ENCODE measurements at regions not wholly inside any gene's neighbourhood (a gene's known extent, or its start where the extent isn't known, plus 50 kb on each side); places are given as distances from the start of the nearest gene placed in this dataset.
"Not testable (repeated sequence)": the region's sequence is repeated elsewhere in the genome, so short reads cannot be mapped to it uniquely, and the experiment has no call there.

- Histone ChIP-seq H3K14ac (ENCODE audit: low read length in 2 of 2) (no peak overlapping the region), H3K23ac (ENCODE audit: low read length in 2 of 2) (no peak overlapping the region), H3K9me3 (ENCODE audit: control insufficient read depth, low read length) (no peaks in the 10 kb centered on the region), H3K4me2 (ENCODE audit: low read length, poor library complexity, severe bottlenecking) (no peak overlapping the region), H3K27me3 (ENCODE audit: control insufficient read depth in 1 of 2, insufficient read depth in 1 of 2, low read length in 2 of 2) (no peaks in the 10 kb centered on the region), H3K27ac (ENCODE audit: low read length, poor library complexity, severe bottlenecking) (no peak overlapping the region), H3K36me3 (ENCODE audit: control insufficient read depth in 1 of 2, insufficient read depth in 2 of 2, low read depth in 1 of 2, low read length in 2 of 2) (no peaks in the 10 kb centered on the region), H4K8ac (ENCODE audit: low read length) (no peak overlapping the region), H3K18ac (ENCODE audit: low read depth in 1 of 2, low read length in 2 of 2) (no peak overlapping the region), H2AFZ (ENCODE audit: low read depth, low read length) (no peak overlapping the region), H3K9ac (ENCODE audit: low read length) (no peak overlapping the region), H2BK5ac (ENCODE audit: low read depth, low read length, poor library complexity, severe bottlenecking) (no peak overlapping the region), H3K79me1 (replicated peaks; ENCODE audit: low read length, poor library complexity, severe bottlenecking) (no peaks in the 10 kb centered on the region), H2BK15ac (ENCODE audit: low read depth, poor library complexity, severe bottlenecking) (no peak overlapping the region), H2BK120ac (ENCODE audit: low read depth, low read length) (no peak overlapping the region), H3K4me1 (ENCODE audit: control insufficient read depth, insufficient read depth, low read depth, low read length) (no peaks in the 10 kb centered on the region), H3K4me3 (ENCODE audit: insufficient read depth in 1 of 2, low read depth in 1 of 2, low read length in 2 of 2) (no peak overlapping the region), H2BK12ac (ENCODE audit: low read length in 2 of 2) (no peak overlapping the region), H4K91ac (ENCODE audit: low read length) (no peak overlapping the region), H3K4ac (ENCODE audit: low read depth in 1 of 2, low read length in 2 of 2) (no peak overlapping the region), H2AK5ac (ENCODE audit: low read length, severe bottlenecking) (no peak overlapping the region)
- DNase-seq: no peak
- WGBS: 62% methylated on average over 1 of the region's 1 CpG
These were observed 1529.8 kb downstream of the RPIA start for GRCh38 chr2:90221300-90221651.

DNA sequence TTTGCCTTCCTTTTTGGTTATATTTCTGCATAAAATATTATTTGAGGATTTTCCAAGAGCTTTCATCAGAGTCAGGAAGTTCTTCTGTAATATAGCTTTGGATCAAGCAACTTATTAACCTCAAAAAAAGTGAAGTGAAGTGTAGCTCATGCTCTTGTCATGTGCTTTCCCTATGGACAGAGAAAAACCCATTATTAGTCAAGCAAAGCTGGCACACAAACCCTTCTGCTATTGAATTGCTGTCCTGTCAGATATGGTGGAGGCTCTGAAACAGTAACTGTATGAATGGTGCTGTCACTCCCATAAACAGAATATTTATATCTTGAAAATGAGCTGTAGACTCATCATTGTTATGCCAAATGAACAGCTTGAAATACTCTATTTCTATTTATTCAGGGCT is 1533.3 kb downstream of the RPIA start:
- H3K4me1 ChIP-seq (ENCODE audit: control insufficient read depth, insufficient read depth, low read depth, low read length); H2BK5ac ChIP-seq (ENCODE audit: low read depth, low read length, poor library complexity, severe bottlenecking); H3K23ac ChIP-seq (ENCODE audit: low read length in 2 of 2); H2BK120ac ChIP-seq (ENCODE audit: low read depth, low read length); H3K27ac ChIP-seq (ENCODE audit: low read length, poor library complexity, severe bottlenecking); H3K36me3 ChIP-seq (ENCODE audit: control insufficient read depth in 1 of 2, insufficient read depth in 2 of 2, low read depth in 1 of 2, low read length in 2 of 2); H4K91ac ChIP-seq (ENCODE audit: low read length); DNase-seq; H3K4me2 ChIP-seq (ENCODE audit: low read length, poor library complexity, severe bottlenecking); H3K9ac ChIP-seq (ENCODE audit: low read length); H3K79me1 ChIP-seq (replicated peaks; ENCODE audit: low read length, poor library complexity, severe bottlenecking); H3K18ac ChIP-seq (ENCODE audit: low read depth in 1 of 2, low read length in 2 of 2); H3K14ac ChIP-seq (ENCODE audit: low read length in 2 of 2); H2BK15ac ChIP-seq (ENCODE audit: low read depth, poor library complexity, severe bottlenecking); H3K9me3 ChIP-seq (ENCODE audit: control insufficient read depth, low read length); H4K8ac ChIP-seq (ENCODE audit: low read length); H3K27me3 ChIP-seq (ENCODE audit: control insufficient read depth in 1 of 2, insufficient read depth in 1 of 2, low read length in 2 of 2); H2BK12ac ChIP-seq (ENCODE audit: low read length in 2 of 2); H2AFZ ChIP-seq (ENCODE audit: low read depth, low read length); H2AK5ac ChIP-seq (ENCODE audit: low read length, severe bottlenecking); H3K4me3 ChIP-seq (ENCODE audit: insufficient read depth in 1 of 2, low read depth in 1 of 2, low read length in 2 of 2); H3K4ac ChIP-seq (ENCODE audit: low read depth in 1 of 2, low read length in 2 of 2): not testable (repeated sequence)

GRCh38 chr2:90226465-90227072 is 1535.1 kb downstream of the RPIA start:
- not testable (repeated sequence) for H2BK5ac ChIP-seq (ENCODE audit: low read depth, low read length, poor library complexity, severe bottlenecking); H3K79me1 ChIP-seq (replicated peaks; ENCODE audit: low read length, poor library complexity, severe bottlenecking); H3K27me3 ChIP-seq (ENCODE audit: control insufficient read depth in 1 of 2, insufficient read depth in 1 of 2, low read length in 2 of 2); H3K4me1 ChIP-seq (ENCODE audit: control insufficient read depth, insufficient read depth, low read depth, low read length); H3K27ac ChIP-seq (ENCODE audit: low read length, poor library complexity, severe bottlenecking); DNase-seq; H3K9me3 ChIP-seq (ENCODE audit: control insufficient read depth, low read length); H3K4me2 ChIP-seq (ENCODE audit: low read length, poor library complexity, severe bottlenecking); H2BK15ac ChIP-seq (ENCODE audit: low read depth, poor library complexity, severe bottlenecking); H3K36me3 ChIP-seq (ENCODE audit: control insufficient read depth in 1 of 2, insufficient read depth in 2 of 2, low read depth in 1 of 2, low read length in 2 of 2); H3K18ac ChIP-seq (ENCODE audit: low read depth in 1 of 2, low read length in 2 of 2); H3K23ac ChIP-seq (ENCODE audit: low read length in 2 of 2); H3K4ac ChIP-seq (ENCODE audit: low read depth in 1 of 2, low read length in 2 of 2); H2AK5ac ChIP-seq (ENCODE audit: low read length, severe bottlenecking); H2BK12ac ChIP-seq (ENCODE audit: low read length in 2 of 2); H4K8ac ChIP-seq (ENCODE audit: low read length); H2BK120ac ChIP-seq (ENCODE audit: low read depth, low read length); H3K14ac ChIP-seq (ENCODE audit: low read length in 2 of 2); H3K4me3 ChIP-seq (ENCODE audit: insufficient read depth in 1 of 2, low read depth in 1 of 2, low read length in 2 of 2); H2AFZ ChIP-seq (ENCODE audit: low read depth, low read length); H3K9ac ChIP-seq (ENCODE audit: low read length); H4K91ac ChIP-seq (ENCODE audit: low read length)
- 28% methylated on average over 4 of the region's 5 CpGs for WGBS

GRCh38 chr2:90231199-90231598 is 1539.7 kb downstream of the RPIA start:
- not testable (repeated sequence) for DNase-seq; H3K36me3 ChIP-seq (ENCODE audit: control insufficient read depth in 1 of 2, insufficient read depth in 2 of 2, low read depth in 1 of 2, low read length in 2 of 2); H3K23ac ChIP-seq (ENCODE audit: low read length in 2 of 2); H2BK12ac ChIP-seq (ENCODE audit: low read length in 2 of 2); H3K27me3 ChIP-seq (ENCODE audit: control insufficient read depth in 1 of 2, insufficient read depth in 1 of 2, low read length in 2 of 2); H4K91ac ChIP-seq (ENCODE audit: low read length); H3K4me2 ChIP-seq (ENCODE audit: low read length, poor library complexity, severe bottlenecking); H3K79me1 ChIP-seq (replicated peaks; ENCODE audit: low read length, poor library complexity, severe bottlenecking); H3K18ac ChIP-seq (ENCODE audit: low read depth in 1 of 2, low read length in 2 of 2); H2BK15ac ChIP-seq (ENCODE audit: low read depth, poor library complexity, severe bottlenecking); H3K14ac ChIP-seq (ENCODE audit: low read length in 2 of 2); H3K9me3 ChIP-seq (ENCODE audit: control insufficient read depth, low read length); H2BK5ac ChIP-seq (ENCODE audit: low read depth, low read length, poor library complexity, severe bottlenecking); H2AFZ ChIP-seq (ENCODE audit: low read depth, low read length); H3K4me1 ChIP-seq (ENCODE audit: control insufficient read depth, insufficient read depth, low read depth, low read length); H3K27ac ChIP-seq (ENCODE audit: low read length, poor library complexity, severe bottlenecking); H4K8ac ChIP-seq (ENCODE audit: low read length); H2BK120ac ChIP-seq (ENCODE audit: low read depth, low read length); H3K9ac ChIP-seq (ENCODE audit: low read length); H2AK5ac ChIP-seq (ENCODE audit: low read length, severe bottlenecking); H3K4me3 ChIP-seq (ENCODE audit: insufficient read depth in 1 of 2, low read depth in 1 of 2, low read length in 2 of 2); H3K4ac ChIP-seq (ENCODE audit: low read depth in 1 of 2, low read length in 2 of 2)
- WGBS: 82% methylated on average over 2 of the region's 4 CpGs
